HCT116 (cell line): ENCODE measurements at regions not wholly inside any gene's neighbourhood (a gene's known extent, or its start where the extent isn't known, plus 50 kb on each side); places are given as distances from the start of the nearest gene placed in this dataset.

ENCODE experiments used
- ATAC-seq: fragments of 200-7000 bp; cut with Tn5 transposase; 2 replicates; pipeline ENCODE4 v1.9.1; 2020; ENCODE audit warnings: mild to moderate bottlenecking, moderate library complexity
- BruUV-seq: library from RNA; stranded (reverse); fragments of 400-500 nt; replicated peaks from 2 replicates; lab custom pipeline; 2021; lab: Mats Ljungman, UMichigan
- CTCF ChIA-PET: fragments of 300-600 bp; sonication (Branson Sonifier 250); formaldehyde crosslinking; loops from one replicate; lab custom pipeline; 2021; ENCODE audit warnings: antibody characterized with exemption; lab: Charles Lee
- POLR2A ChIA-PET: fragments of 300-600, 350-600 bp; sonication (Branson Sonifier 250); formaldehyde crosslinking; loops from one replicate; lab custom pipeline; 2021; ENCODE audit warnings: antibody characterized with exemption; lab: Charles Lee
- RAD21 ChIA-PET, 2 experiments: fragments of 300-600 bp; sonication (Branson Sonifier 250); formaldehyde crosslinking; loops; one replicate each; lab custom pipeline; 2023; ENCODE audit warnings: low total read pairs in 2 of 2; ENCODE audit not compliant: uncharacterized antibody in 2 of 2, unreplicated experiment in 2 of 2, low non-redundant PET in 1 of 2; lab: Charles Lee
- DNase-seq: peaks from one replicate; pipeline ENCODE4 v3.0.0-alpha.2; 2010; ENCODE audit warnings: low read depth, low spot score
- H2AFZ ChIP-seq: fragments of 200-600 bp; shearing (Covaris generic), sonication (generic); 2 replicates; pipeline ENCODE4 v1.6.1; 2017; ENCODE audit warnings: low read depth, mixed run types, mixed read lengths, antibody characterized with exemption, low read length; ENCODE audit not compliant: poor library complexity, severe bottlenecking
- H3K27ac ChIP-seq: 2 replicates; pipeline ENCODE4 v1.5.1; 2012; ENCODE audit warnings: low read depth, low read length
- H3K27me3 ChIP-seq: fragments of 200-600 bp; sonication (generic); 2 replicates; pipeline ENCODE4 v1.6.1; 2016; ENCODE audit warnings: mixed run types, low read length, mixed read lengths; ENCODE audit not compliant: insufficient read depth
- H3K36me3 ChIP-seq, 2 experiments: fragments of 200-500 bp in 1 of 2; fragments of 200-600 bp in 1 of 2; sonication (Bioruptor generic) in 1 of 2; sonication (generic) in 1 of 2; 2 replicates each; pipeline versions ENCODE4 v1.5.1 to v1.6.1; 2014 to 2016; ENCODE audit warnings: low read length in 2 of 2, inconsistent platforms in 1 of 2, mixed read lengths in 1 of 2, mixed run types in 1 of 2; ENCODE audit not compliant: insufficient read depth in 2 of 2, control insufficient read depth in 1 of 2
- H3K4me1 ChIP-seq, 2 experiments: fragments of 200-600 bp in 1 of 2; sonication (generic) in 1 of 2; 2 replicates each; pipeline versions ENCODE4 v1.5.1 to v1.6.1; 2012 to 2017; ENCODE audit warnings: low read length in 2 of 2, inconsistent platforms in 1 of 2, mild to moderate bottlenecking in 1 of 2, mixed read lengths in 1 of 2, mixed run types in 1 of 2, moderate library complexity in 1 of 2; ENCODE audit not compliant: insufficient read depth in 2 of 2, control insufficient read depth in 1 of 2
- H3K4me2 ChIP-seq: fragments of 200-600 bp; sonication (generic); 2 replicates; pipeline ENCODE4 v1.6.1; 2017; ENCODE audit warnings: mixed run types, low read length, mixed read lengths
- H3K4me3 ChIP-seq, 2 experiments: fragments of 200-600 bp in 1 of 2; sonication (generic) in 1 of 2; replicated peaks in 1 of 2; 2 replicates each; pipeline ENCODE4 v1.5.1; 2011 to 2016; ENCODE audit warnings: low read length in 2 of 2, control low read depth in 1 of 2, low read depth in 1 of 2, mild to moderate bottlenecking in 1 of 2, mixed read lengths in 1 of 2, mixed run types in 1 of 2
- H3K79me2 ChIP-seq: fragments of 200-600 bp; sonication (generic); 2 replicates; pipeline ENCODE4 v1.6.1; 2017; ENCODE audit warnings: mild to moderate bottlenecking, mixed run types, low read length, moderate library complexity, mixed read lengths; ENCODE audit not compliant: insufficient read depth
- H3K9ac ChIP-seq: fragments of 200-600 bp; sonication (generic); 2 replicates; pipeline ENCODE4 v1.6.1; 2016; ENCODE audit warnings: low read length, mixed read lengths
- H3K9me2 ChIP-seq: fragments of 200-600 bp; sonication (generic), shearing (Covaris generic); 2 replicates; pipeline ENCODE4 v1.6.1; 2017; ENCODE audit warnings: mixed run types, mild to moderate bottlenecking, moderate library complexity; ENCODE audit not compliant: insufficient read depth
- H3K9me3 ChIP-seq, 2 experiments: fragments of 200-500 bp in 1 of 2; fragments of 200-600 bp in 1 of 2; sonication (Bioruptor generic) in 1 of 2; sonication (generic) in 1 of 2; 2 replicates each; pipeline ENCODE4 v1.6.1; 2014 to 2017; ENCODE audit warnings: low read length in 2 of 2, mixed read lengths in 2 of 2, inconsistent platforms in 1 of 2, low read depth in 1 of 2, mild to moderate bottlenecking in 1 of 2, mixed run types in 1 of 2, moderate library complexity in 1 of 2; ENCODE audit not compliant: control insufficient read depth in 1 of 2, insufficient read depth in 1 of 2
- H4K20me1 ChIP-seq: fragments of 200-600 bp; sonication (generic), shearing (Covaris generic); 2 replicates; pipeline ENCODE4 v1.6.1; 2017; ENCODE audit warnings: mixed run types, mild to moderate bottlenecking, moderate library complexity; ENCODE audit not compliant: insufficient read depth
- CEBPB ChIP-seq: IDR thresholded peaks from 2 replicates; pipeline ENCODE4 v1.6.1; 2012; ENCODE audit warnings: low read depth
- EGR1 ChIP-seq: IDR thresholded peaks from 2 replicates; pipeline ENCODE4 v1.6.1; 2012; ENCODE audit warnings: low read depth
- JUND ChIP-seq: IDR thresholded peaks from 2 replicates; pipeline ENCODE4 v1.6.1; 2012
- POLR2A ChIP-seq: IDR thresholded peaks from 2 replicates; pipeline ENCODE4 v1.7.0; 2011; ENCODE audit warnings: borderline replicate concordance; ENCODE audit not compliant: insufficient read depth, insufficient read length; ENCODE audit errors: extremely low read depth
- RAD21 ChIP-seq: IDR thresholded peaks from 2 replicates; pipeline ENCODE4 v1.6.1; 2012; ENCODE audit warnings: low read depth, mild to moderate bottlenecking
- SRF ChIP-seq: IDR thresholded peaks from 2 replicates; pipeline ENCODE4 v1.6.1; 2012; ENCODE audit warnings: low read depth
- ZFX ChIP-seq: fragments of 450-650 bp; IDR thresholded peaks from 2 replicates; pipeline ENCODE4 v1.6.1; 2017
- ZNF274 ChIP-seq: fragments of 200-500 bp; sonication (Bioruptor generic); IDR thresholded peaks from 2 replicates; pipeline ENCODE4 v1.6.1; 2014; ENCODE audit warnings: mild to moderate bottlenecking, low read depth, low read length, inconsistent platforms
- intact Hi-C: fragments of 100-400 bp; cut with micrococcal nuclease; formaldehyde crosslinking; loops from 2 replicates; pipeline ENCODE4 v1.10.0; 2022
- TF ChIP-seq, protein P1 (sequence below): IDR thresholded peaks from 2 replicates; pipeline ENCODE4 v1.6.1; 2012
- TF ChIP-seq, protein P2 (sequence below): IDR thresholded peaks from 2 replicates; pipeline ENCODE4 v1.6.1; 2011; ENCODE audit warnings: mild to moderate bottlenecking, low read length, moderate library complexity; ENCODE audit not compliant: insufficient replicate concordance; ENCODE audit errors: extremely low read depth
- TF ChIP-seq, protein P3 (sequence below): IDR thresholded peaks from 2 replicates; pipeline ENCODE4 v1.6.1; 2012

DNA sequence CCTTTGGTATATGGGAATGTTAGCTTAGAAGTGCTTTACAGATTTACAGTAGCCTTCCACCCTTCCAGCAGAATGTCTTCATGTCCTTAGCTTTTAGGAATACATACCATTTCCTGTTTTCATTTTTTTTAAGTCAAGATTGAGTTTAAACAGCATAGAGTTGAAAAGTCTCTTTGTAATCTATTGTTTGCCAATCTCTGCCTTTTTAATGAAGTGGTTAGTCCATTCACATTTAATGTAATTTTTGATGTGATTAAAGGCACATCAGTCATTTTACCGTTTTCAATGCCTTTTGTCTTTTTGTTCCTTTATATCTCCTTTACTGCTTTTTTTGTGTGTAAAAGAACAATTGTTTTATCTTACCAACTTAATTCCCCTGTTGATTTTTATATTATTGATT lies 233.4 kb upstream of the SMIM21 start:
- H3K9me3 ChIP-seq: no peaks in the 10 kb centered on the region
- H3K4me1 ChIP-seq: no peaks in the 10 kb centered on the region
- no peaks in the 10 kb centered on the region for H3K27me3 ChIP-seq
- BruUV-seq: no TSS peak
- DNase-seq: no peak
- no peak overlapping the region for H2AFZ ChIP-seq
- intact Hi-C loops: no loop called here
- H3K9ac ChIP-seq: no peak overlapping the region
- no peak overlapping the region for H3K4me2 ChIP-seq
- no peaks in the 10 kb centered on the region for H3K79me2 ChIP-seq
- H3K36me3 ChIP-seq: no peaks in the 10 kb centered on the region
- ChIA-PET CTCF (no interaction called here), RAD21 (no interaction called here), POLR2A (no interaction called here)
- H3K9me2 ChIP-seq: no peaks in the 10 kb centered on the region
- no peak for TF ChIP-seq SRF
- no peak for TF ChIP-seq EGR1
- no peak for TF ChIP-seq JUND
- no peak for TF ChIP-seq RAD21
- TF ChIP-seq ZNF274: no peak
- TF ChIP-seq POLR2A: no peak
- TF ChIP-seq, protein P1, sequence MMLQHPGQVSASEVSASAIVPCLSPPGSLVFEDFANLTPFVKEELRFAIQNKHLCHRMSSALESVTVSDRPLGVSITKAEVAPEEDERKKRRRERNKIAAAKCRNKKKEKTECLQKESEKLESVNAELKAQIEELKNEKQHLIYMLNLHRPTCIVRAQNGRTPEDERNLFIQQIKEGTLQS: no peak
- no peak for TF ChIP-seq CEBPB
- TF ChIP-seq, protein P2, sequence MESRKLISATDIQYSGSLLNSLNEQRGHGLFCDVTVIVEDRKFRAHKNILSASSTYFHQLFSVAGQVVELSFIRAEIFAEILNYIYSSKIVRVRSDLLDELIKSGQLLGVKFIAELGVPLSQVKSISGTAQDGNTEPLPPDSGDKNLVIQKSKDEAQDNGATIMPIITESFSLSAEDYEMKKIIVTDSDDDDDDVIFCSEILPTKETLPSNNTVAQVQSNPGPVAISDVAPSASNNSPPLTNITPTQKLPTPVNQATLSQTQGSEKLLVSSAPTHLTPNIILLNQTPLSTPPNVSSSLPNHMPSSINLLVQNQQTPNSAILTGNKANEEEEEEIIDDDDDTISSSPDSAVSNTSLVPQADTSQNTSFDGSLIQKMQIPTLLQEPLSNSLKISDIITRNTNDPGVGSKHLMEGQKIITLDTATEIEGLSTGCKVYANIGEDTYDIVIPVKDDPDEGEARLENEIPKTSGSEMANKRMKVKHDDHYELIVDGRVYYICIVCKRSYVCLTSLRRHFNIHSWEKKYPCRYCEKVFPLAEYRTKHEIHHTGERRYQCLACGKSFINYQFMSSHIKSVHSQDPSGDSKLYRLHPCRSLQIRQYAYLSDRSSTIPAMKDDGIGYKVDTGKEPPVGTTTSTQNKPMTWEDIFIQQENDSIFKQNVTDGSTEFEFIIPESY: no peak
- TF ChIP-seq, protein P3, sequence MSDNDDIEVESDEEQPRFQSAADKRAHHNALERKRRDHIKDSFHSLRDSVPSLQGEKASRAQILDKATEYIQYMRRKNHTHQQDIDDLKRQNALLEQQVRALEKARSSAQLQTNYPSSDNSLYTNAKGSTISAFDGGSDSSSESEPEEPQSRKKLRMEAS: no peak
- TF ChIP-seq ZFX: no peak
- ATAC-seq: no peak
- H4K20me1 ChIP-seq: no peaks in the 10 kb centered on the region
- H3K27ac ChIP-seq: no peak overlapping the region
- H3K4me3 ChIP-seq: no peak overlapping the region
